Activated naive CD8-positive, alpha-beta T cell treated with anti-CD3 and anti-CD28 coated beads for 36 hours (primary cell): ENCODE measurements at regions not wholly inside any gene's neighbourhood (a gene's known extent, or its start where the extent isn't known, plus 50 kb on each side); places are given as distances from the start of the nearest gene placed in this dataset.

Experiments used
- DNase-seq: peaks from one replicate; pipeline ENCODE4 v3.0.0; 2021
- H3K27ac Mint-ChIP-seq: one replicate; pipeline ENCODE4 v1.8.0; 2022; ENCODE audit warnings: mild to moderate bottlenecking, moderate library complexity, mixed read lengths
- H3K27me3 Mint-ChIP-seq: one replicate; pipeline ENCODE4 v1.8.0; 2022; ENCODE audit warnings: mild to moderate bottlenecking, mixed read lengths
- H3K36me3 Mint-ChIP-seq: one replicate; pipeline ENCODE4 v1.8.0; 2021; ENCODE audit warnings: mild to moderate bottlenecking, mixed read lengths
- H3K4me1 Mint-ChIP-seq: one replicate; pipeline ENCODE4 v1.8.0; 2021; ENCODE audit warnings: mixed read lengths
- H3K4me3 Mint-ChIP-seq: one replicate; pipeline ENCODE4 v1.8.0; 2022; ENCODE audit warnings: mild to moderate bottlenecking, moderate library complexity, mixed read lengths
- H3K9me3 Mint-ChIP-seq: one replicate; pipeline ENCODE4 v1.8.0; 2022; ENCODE audit warnings: mixed read lengths

GRCh38 chr9:118023644-118024043 lies 319.4 kb downstream of the TLR4 start:
- no peak for DNase-seq
- Mint-ChIP-seq H3K4me1 (no peaks in the 10 kb centered on the region), H3K36me3 (no peaks in the 10 kb centered on the region), H3K27me3 (peaks cover under 1% of the 10 kb centered on the region), H3K4me3 (no peak overlapping the region), H3K9me3 (no peaks in the 10 kb centered on the region), H3K27ac (no peak overlapping the region)

GRCh38 chr9:118028225-118028624 lies 324.0 kb downstream of the TLR4 start:
- Mint-ChIP-seq H3K27me3 (peaks cover 6% of the 10 kb centered on the region), H3K27ac (no peak overlapping the region), H3K4me3 (no peak overlapping the region), H3K9me3 (no peaks in the 10 kb centered on the region), H3K36me3 (no peaks in the 10 kb centered on the region), H3K4me1 (no peaks in the 10 kb centered on the region)
- no peak for DNase-seq

DNA sequence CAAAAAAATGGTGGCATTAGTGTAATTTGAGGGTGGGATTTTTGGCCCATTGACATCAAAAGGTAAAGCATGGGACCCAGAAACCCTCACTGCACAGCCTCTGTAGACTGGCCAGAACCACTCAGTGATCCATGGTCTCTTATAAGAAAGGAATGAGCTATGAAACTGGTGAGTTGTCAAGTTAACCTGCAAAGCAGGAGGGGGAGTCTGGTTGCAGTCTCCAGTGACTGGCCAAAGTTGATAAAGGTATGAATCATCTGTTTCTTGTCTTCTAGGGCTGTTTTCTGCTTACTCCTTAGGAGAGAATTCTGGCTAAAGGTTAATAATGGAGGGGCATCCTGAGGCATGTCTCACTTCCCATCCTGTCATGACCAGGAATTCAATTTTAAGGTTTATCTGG lies 325.2 kb downstream of the TLR4 start:
- Mint-ChIP-seq H3K27ac (no peak overlapping the region), H3K36me3 (no peaks in the 10 kb centered on the region), H3K4me1 (no peaks in the 10 kb centered on the region), H3K4me3 (no peak overlapping the region), H3K9me3 (no peaks in the 10 kb centered on the region), H3K27me3 (peaks cover 6% of the 10 kb centered on the region)
- DNase-seq: no peak

GRCh38 chr9:118034701-118035100 lies 330.5 kb downstream of the TLR4 start:
- Mint-ChIP-seq H3K4me1 (no peaks in the 10 kb centered on the region), H3K4me3 (no peak overlapping the region), H3K36me3 (no peaks in the 10 kb centered on the region), H3K27me3 (no peaks in the 10 kb centered on the region), H3K27ac (no peak overlapping the region), H3K9me3 (no peaks in the 10 kb centered on the region)
- DNase-seq: no peak

DNA sequence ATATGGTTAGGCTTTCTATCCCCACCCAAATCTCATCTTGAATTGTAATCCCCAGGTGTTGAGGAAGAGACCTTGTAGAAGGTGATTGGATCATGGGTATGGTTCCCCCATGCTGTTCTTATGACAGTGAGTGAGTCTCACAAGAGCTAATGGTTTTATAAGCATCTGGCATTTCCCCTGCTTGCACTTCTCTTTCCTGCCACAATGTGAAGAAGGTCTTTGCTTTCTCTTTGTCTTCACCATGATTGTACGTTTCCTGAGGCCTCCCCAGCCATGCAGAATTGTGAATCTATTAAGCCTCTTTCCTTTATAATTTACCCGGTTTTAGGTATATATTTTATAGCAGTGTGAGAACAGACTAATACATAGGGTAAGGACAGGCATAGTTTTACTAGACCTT lies 334.5 kb downstream of the TLR4 start:
- H3K36me3 Mint-ChIP-seq: no peaks in the 10 kb centered on the region
- no peak for DNase-seq

DNA sequence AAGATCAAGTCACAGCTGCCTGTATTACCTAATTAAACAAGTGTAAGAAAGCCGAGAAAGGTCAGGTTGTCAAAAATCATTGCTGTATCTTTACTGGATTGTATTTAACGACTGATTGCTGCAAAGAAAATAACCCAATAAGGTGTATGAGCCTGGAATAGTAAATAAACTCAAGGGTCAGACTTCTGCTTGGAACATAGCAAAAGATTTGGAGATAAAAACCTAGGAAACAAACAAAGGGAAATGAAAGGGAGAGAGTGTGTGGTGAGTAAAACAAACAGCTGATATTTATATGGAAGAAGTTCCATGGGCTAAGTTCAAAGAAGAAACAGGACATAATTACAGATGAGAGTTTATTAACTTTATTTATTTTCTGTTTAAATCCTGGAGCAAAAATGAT lies 354.0 kb downstream of the TLR4 start:
- H3K4me3 Mint-ChIP-seq: no peak overlapping the region
- no peaks in the 10 kb centered on the region for H3K4me1 Mint-ChIP-seq
- no peak for DNase-seq
- no peak overlapping the region for H3K27ac Mint-ChIP-seq
- no peaks in the 10 kb centered on the region for H3K27me3 Mint-ChIP-seq
- peaks cover 2% of the 10 kb centered on the region for H3K36me3 Mint-ChIP-seq
- H3K9me3 Mint-ChIP-seq: no peaks in the 10 kb centered on the region

More for the DNA sequence above, 334.5 kb downstream of the TLR4 start:
- no peaks in the 10 kb centered on the region for H3K4me1 Mint-ChIP-seq
- H3K27ac Mint-ChIP-seq: no peak overlapping the region
- peaks cover 2% of the 10 kb centered on the region for H3K9me3 Mint-ChIP-seq
- no peaks in the 10 kb centered on the region for H3K27me3 Mint-ChIP-seq
- no peak overlapping the region for H3K4me3 Mint-ChIP-seq

DNA sequence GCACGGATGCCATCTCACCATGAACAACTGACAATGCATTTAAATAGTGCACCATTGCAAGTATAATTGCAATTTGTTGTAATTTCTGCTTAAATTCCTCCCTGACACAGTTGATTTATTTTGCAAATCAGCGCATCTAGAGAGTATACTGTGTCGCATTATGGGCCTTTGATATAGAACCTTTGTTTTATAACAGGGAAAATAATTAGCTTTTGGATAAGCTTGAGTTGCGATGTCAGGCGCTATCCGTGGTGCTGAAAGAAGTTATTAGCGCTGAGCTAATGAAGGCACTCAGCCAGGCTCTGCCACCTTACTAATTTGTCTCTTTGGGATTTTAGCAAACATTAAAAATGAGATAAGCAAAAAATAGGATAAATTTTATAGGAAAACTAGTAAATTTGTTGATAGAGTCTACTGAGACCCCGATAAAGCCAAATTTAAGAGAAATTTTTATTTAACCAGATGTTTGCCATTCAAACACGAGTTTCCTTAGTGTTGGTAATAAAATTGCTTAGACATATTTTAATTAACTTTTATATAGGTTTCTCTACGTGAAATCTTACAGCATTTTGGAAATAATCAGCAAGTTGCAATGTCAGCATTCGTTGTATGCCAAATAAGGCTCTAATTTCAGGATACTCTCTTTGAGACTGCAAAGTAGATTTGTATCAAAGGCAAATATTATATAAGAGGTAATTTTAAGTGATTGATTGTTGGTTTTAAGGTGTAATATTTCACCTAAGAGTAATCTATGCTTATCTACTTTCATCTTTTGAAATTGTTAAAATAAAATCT lies 355.5 kb downstream of the TLR4 start:
- H3K9me3 Mint-ChIP-seq: no peaks in the 10 kb centered on the region
- no peaks in the 10 kb centered on the region for H3K4me1 Mint-ChIP-seq
- peaks cover 2% of the 10 kb centered on the region for H3K36me3 Mint-ChIP-seq
- DNase-seq: no peak
- H3K4me3 Mint-ChIP-seq: no peak overlapping the region
- H3K27me3 Mint-ChIP-seq: no peaks in the 10 kb centered on the region
- no peak overlapping the region for H3K27ac Mint-ChIP-seq

DNA sequence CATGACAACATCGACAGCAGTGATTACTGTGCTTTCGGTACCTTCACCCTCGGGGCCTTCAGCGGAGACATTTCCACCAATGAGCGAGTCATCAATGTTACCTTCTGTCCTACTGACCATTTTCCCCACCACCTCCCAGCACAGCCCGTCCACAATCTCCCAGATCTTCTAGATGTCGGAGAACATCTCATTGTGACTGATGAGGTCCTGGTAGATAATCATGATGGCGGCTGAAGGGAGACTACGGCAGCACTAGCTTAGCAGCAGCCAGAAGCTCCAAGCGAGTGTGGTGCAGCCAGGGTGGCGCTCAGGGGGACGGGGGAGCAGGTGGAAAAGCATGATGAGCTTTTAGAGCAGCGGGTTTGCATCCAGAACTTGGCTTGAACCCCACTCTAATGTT lies 379.0 kb downstream of the TLR4 start:
- H3K4me1 Mint-ChIP-seq: no peaks in the 10 kb centered on the region
- no peaks in the 10 kb centered on the region for H3K9me3 Mint-ChIP-seq
- no peaks in the 10 kb centered on the region for H3K27me3 Mint-ChIP-seq
- no peak for DNase-seq
- H3K4me3 Mint-ChIP-seq: no peak overlapping the region
- H3K36me3 Mint-ChIP-seq: no peaks in the 10 kb centered on the region
- no peak overlapping the region for H3K27ac Mint-ChIP-seq

DNA sequence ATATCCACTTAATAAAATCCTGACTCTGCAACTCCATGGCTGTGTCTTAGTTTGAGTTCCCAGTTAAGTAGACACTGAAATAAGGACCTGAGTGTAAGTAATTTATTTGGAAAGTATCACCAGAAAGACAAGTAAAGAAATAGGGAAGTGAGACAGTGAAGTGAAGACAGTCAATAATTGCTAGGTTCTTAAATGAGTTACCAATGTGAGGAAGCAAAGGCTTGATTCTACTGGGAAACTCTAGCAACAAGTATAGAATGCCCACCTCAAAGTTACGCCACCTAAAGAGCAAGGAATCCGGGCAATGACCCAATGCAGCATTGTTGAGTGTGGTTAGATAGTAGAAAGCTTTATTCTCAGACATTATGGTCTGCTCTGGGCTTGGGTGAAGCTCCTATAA lies 383.9 kb downstream of the TLR4 start:
- Mint-ChIP-seq H3K36me3 (no peaks in the 10 kb centered on the region), H3K9me3 (no peaks in the 10 kb centered on the region), H3K4me1 (no peaks in the 10 kb centered on the region), H3K4me3 (no peak overlapping the region), H3K27ac (no peak overlapping the region), H3K27me3 (no peaks in the 10 kb centered on the region)
- DNase-seq: no peak

GRCh38 chr9:118091226-118091625 lies 387.0 kb downstream of the TLR4 start:
- no peaks in the 10 kb centered on the region for H3K9me3 Mint-ChIP-seq
- no peak for DNase-seq
- no peaks in the 10 kb centered on the region for H3K4me1 Mint-ChIP-seq
- no peaks in the 10 kb centered on the region for H3K27me3 Mint-ChIP-seq
- H3K36me3 Mint-ChIP-seq: no peaks in the 10 kb centered on the region
- no peak overlapping the region for H3K27ac Mint-ChIP-seq
- H3K4me3 Mint-ChIP-seq: no peak overlapping the region

GRCh38 chr9:118091711-118092500 lies 387.7 kb downstream of the TLR4 start:
- Mint-ChIP-seq H3K4me1 (no peaks in the 10 kb centered on the region), H3K27me3 (no peaks in the 10 kb centered on the region), H3K36me3 (no peaks in the 10 kb centered on the region), H3K4me3 (no peak overlapping the region), H3K27ac (no peak overlapping the region), H3K9me3 (no peaks in the 10 kb centered on the region)
- no peak for DNase-seq

DNA sequence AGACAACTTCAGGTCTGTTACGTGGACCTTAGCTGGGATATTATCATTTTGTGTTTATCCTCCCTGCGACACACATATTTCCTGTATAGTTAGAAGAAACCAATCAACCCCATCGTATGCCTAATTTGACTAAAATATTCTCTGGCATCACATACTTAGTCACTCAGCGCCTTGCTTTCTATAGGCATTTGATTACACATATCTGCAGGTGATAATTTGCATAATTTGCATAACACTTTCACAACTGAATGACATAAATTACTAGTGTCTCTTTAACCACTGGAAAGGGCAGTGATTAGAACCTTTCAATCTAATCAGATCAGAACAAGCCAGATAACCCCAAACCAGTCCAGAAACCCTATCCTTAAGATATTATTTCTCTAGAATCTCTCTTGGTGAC lies 390.2 kb downstream of the TLR4 start:
- no peaks in the 10 kb centered on the region for H3K27me3 Mint-ChIP-seq
- no peak for DNase-seq
- no peaks in the 10 kb centered on the region for H3K36me3 Mint-ChIP-seq
- no peak overlapping the region for H3K27ac Mint-ChIP-seq
- H3K9me3 Mint-ChIP-seq: no peaks in the 10 kb centered on the region
- no peaks in the 10 kb centered on the region for H3K4me1 Mint-ChIP-seq
- no peak overlapping the region for H3K4me3 Mint-ChIP-seq

GRCh38 chr9:118100529-118101419 lies 396.6 kb downstream of the TLR4 start:
- no peaks in the 10 kb centered on the region for H3K27me3 Mint-ChIP-seq
- H3K9me3 Mint-ChIP-seq: peaks cover 2% of the 10 kb centered on the region
- no peak for DNase-seq
- no peaks in the 10 kb centered on the region for H3K4me1 Mint-ChIP-seq
- no peak overlapping the region for H3K27ac Mint-ChIP-seq
- no peak overlapping the region for H3K4me3 Mint-ChIP-seq
- no peaks in the 10 kb centered on the region for H3K36me3 Mint-ChIP-seq

DNA sequence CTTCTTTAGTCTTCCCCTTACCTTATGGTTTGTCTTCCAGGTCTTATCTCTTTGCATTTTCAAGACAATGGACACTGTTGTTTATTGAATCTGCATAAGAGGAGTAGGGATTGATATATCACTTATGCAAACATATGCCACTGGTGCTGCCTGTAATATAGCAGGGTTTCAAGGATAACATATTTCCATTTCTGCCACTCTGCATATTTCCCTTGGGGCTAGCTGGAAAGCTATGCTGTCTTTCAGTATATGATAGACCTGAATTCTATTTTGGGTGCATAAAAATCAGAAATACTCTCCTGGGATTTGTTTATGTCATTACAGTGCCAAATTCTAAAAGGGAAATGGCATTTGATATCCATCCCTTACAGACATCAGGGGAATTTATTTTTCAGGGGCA lies 400.2 kb downstream of the TLR4 start:
- no peak for DNase-seq
- Mint-ChIP-seq H3K27me3 (no peaks in the 10 kb centered on the region), H3K4me3 (no peak overlapping the region), H3K9me3 (peaks cover 2% of the 10 kb centered on the region), H3K36me3 (no peaks in the 10 kb centered on the region), H3K4me1 (no peaks in the 10 kb centered on the region), H3K27ac (no peak overlapping the region)

- Mint-ChIP-seq H3K27me3 (peaks cover 4% of the 10 kb centered on the region), H3K36me3 (no peaks in the 10 kb centered on the region)
Measured at GRCh38 chr9:118108971-118109370, 404.8 kb downstream of the TLR4 start.

More at GRCh38 chr9:118108971-118109370, 404.8 kb downstream of the TLR4 start:
- no peaks in the 10 kb centered on the region for H3K9me3 Mint-ChIP-seq
- no peak overlapping the region for H3K27ac Mint-ChIP-seq
- no peaks in the 10 kb centered on the region for H3K4me1 Mint-ChIP-seq
- H3K4me3 Mint-ChIP-seq: no peak overlapping the region
- no peak for DNase-seq
